Panc1 (cell line): ENCODE measurements at regions not wholly inside any gene's neighbourhood (a gene's known extent, or its start where the extent isn't known, plus 50 kb on each side); places are given as distances from the start of the nearest gene placed in this dataset.

Experiments
- ATAC-seq: fragments of 200-7000 bp; cut with Tn5 transposase; 2 replicates; pipeline ENCODE4 v1.9.1; 2020; ENCODE audit warnings: mild to moderate bottlenecking, moderate library complexity
- BruUV-seq: library from RNA; stranded (reverse); fragments of 400-500 nt; replicated peaks from 2 replicates; lab custom pipeline; 2021; lab: Mats Ljungman, UMichigan
- CTCF ChIA-PET: fragments of 300-600 bp; sonication (Branson Sonifier 250); formaldehyde crosslinking; loops from one replicate; lab custom pipeline; 2022; ENCODE audit warnings: antibody characterized with exemption; lab: Charles Lee
- POLR2A ChIA-PET: fragments of 300-600 bp; sonication (Branson Sonifier 250); formaldehyde crosslinking; loops from one replicate; lab custom pipeline; 2022; ENCODE audit warnings: antibody characterized with exemption; lab: Charles Lee
- DNase-seq: peaks from one replicate; pipeline ENCODE4 v3.0.0-alpha.2; 2010; ENCODE audit warnings: low read depth, low spot score
- H3K27ac ChIP-seq: 2 replicates; pipeline ENCODE4 v1.5.1; 2011; ENCODE audit warnings: mild to moderate bottlenecking, low read length, inconsistent platforms
- H3K27me3 ChIP-seq: fragments of 200-500 bp; sonication (Bioruptor generic); 2 replicates; pipeline ENCODE4 v1.6.0; 2014; ENCODE audit warnings: low read length, inconsistent platforms; ENCODE audit not compliant: control insufficient read depth, insufficient read depth
- H3K36me3 ChIP-seq: fragments of 200-500 bp; sonication (Bioruptor generic); 2 replicates; pipeline ENCODE4 v1.5.1; 2014; ENCODE audit warnings: inconsistent platforms, mild to moderate bottlenecking, low read length, moderate library complexity; ENCODE audit not compliant: control insufficient read depth, insufficient read depth
- H3K4me1 ChIP-seq: 2 replicates; pipeline ENCODE4 v1.5.1; 2011; ENCODE audit warnings: inconsistent platforms, mild to moderate bottlenecking, low read length, moderate library complexity; ENCODE audit not compliant: control insufficient read depth, insufficient read depth
- H3K4me3 ChIP-seq, 2 experiments: 2 replicates each; pipeline ENCODE4 v1.5.1; 2011 to 2012; ENCODE audit warnings: low read depth in 2 of 2, low read length in 2 of 2, mild to moderate bottlenecking in 2 of 2, inconsistent platforms in 1 of 2, moderate library complexity in 1 of 2
- H3K9me3 ChIP-seq: fragments of 200-500 bp; sonication (Bioruptor generic); 2 replicates; pipeline ENCODE4 v1.5.1; 2014; ENCODE audit warnings: low read depth, mild to moderate bottlenecking, inconsistent platforms, low read length, moderate library complexity; ENCODE audit not compliant: control insufficient read depth, insufficient read depth
- CTCF ChIP-seq: fragments of 450-650 bp; IDR thresholded peaks from 2 replicates; pipeline ENCODE4 v1.5.1; 2017; ENCODE audit warnings: mild to moderate bottlenecking
- POLR2AphosphoS5 ChIP-seq: IDR thresholded peaks from 2 replicates; pipeline ENCODE4 v1.6.1; 2012; ENCODE audit warnings: mild to moderate bottlenecking, low read depth, low read length, moderate library complexity
- REST ChIP-seq, 2 experiments: IDR thresholded peaks; 2 replicates each; pipeline ENCODE4 v1.6.1; 2011 to 2012; ENCODE audit warnings: low read depth in 2 of 2, control low read depth in 1 of 2, low read length in 1 of 2, mild to moderate bottlenecking in 1 of 2, moderate library complexity in 1 of 2; ENCODE audit not compliant: insufficient read depth in 1 of 2
- SIN3A ChIP-seq: IDR thresholded peaks from 2 replicates; pipeline ENCODE4 v1.6.1; 2012; ENCODE audit warnings: low read depth, mild to moderate bottlenecking, low read length, moderate library complexity, borderline replicate concordance; ENCODE audit not compliant: insufficient read depth
- TCF7L2 ChIP-seq: IDR thresholded peaks from 2 replicates; pipeline ENCODE4 v1.6.1; 2011; ENCODE audit warnings: mild to moderate bottlenecking, low read depth, low read length, inconsistent platforms
- in situ Hi-C: cut with HindIII; loops from 2 replicates; pipeline ENCODE4 v1.10.0; 2016; ENCODE audit warnings: low sequenced_read_pairs, low pct_unique_long_range_greater_than_20kb
- intact Hi-C: fragments of 100-400 bp; cut with micrococcal nuclease; formaldehyde crosslinking; loops from one replicate; pipeline ENCODE4 v1.10.0; 2022; ENCODE audit not compliant: unreplicated experiment

GRCh38 chr7:109873296-109873695 is 1217.6 kb upstream of the LRRN3 start:
- ATAC-seq (no peak), DNase-seq (no peak)
- Histone ChIP-seq H3K27ac (no peak overlapping the region), H3K9me3 (no peaks in the 10 kb centered on the region), H3K4me3 (no peak overlapping the region), H3K27me3 (no peaks in the 10 kb centered on the region), H3K36me3 (no peaks in the 10 kb centered on the region), H3K4me1 (no peaks in the 10 kb centered on the region)
- TF ChIP-seq TCF7L2 (no peak), SIN3A (no peak), POLR2AphosphoS5 (no peak), REST (IDR thresholded peaks at IDR 0.05; ENCODE audit: insufficient read depth in 1 of 2, low read depth in 2 of 2, low read length in 1 of 2) (no peak), CTCF (no peak)
- ChIA-PET CTCF (no interaction called here), POLR2A (interaction anchor here (0.5 kb wide), 1 partner anchor 773 kb away, joined by 12 read pairs; no protein-coding TSS in a partner anchor)
- in situ Hi-C loops (no loop called here), intact Hi-C loops (no loop called here)
- BruUV-seq: no TSS peak

GRCh38 chr7:109879287-109879828 is 1211.6 kb upstream of the LRRN3 start:
- TF ChIP-seq REST (IDR thresholded peaks at IDR 0.05; ENCODE audit: insufficient read depth in 1 of 2, low read depth in 2 of 2, low read length in 1 of 2) (no peak), TCF7L2 (no peak)
- intact Hi-C loops: no loop called here
- POLR2A ChIA-PET: no interaction called here

More at GRCh38 chr7:109879287-109879828, 1211.6 kb upstream of the LRRN3 start:
- in situ Hi-C loops: no loop called here
- Histone ChIP-seq H3K27me3 (no peaks in the 10 kb centered on the region), H3K36me3 (no peaks in the 10 kb centered on the region), H3K4me1 (no peaks in the 10 kb centered on the region), H3K9me3 (no peaks in the 10 kb centered on the region), H3K4me3 (no peak overlapping the region), H3K27ac (no peak overlapping the region)
- CTCF ChIA-PET: no interaction called here
- DNase-seq (no peak), ATAC-seq (no peak)
- no TSS peak for BruUV-seq
